GM21390 (cell line): ENCODE measurements at regions not wholly inside any gene's neighbourhood (a gene's known extent, or its start where the extent isn't known, plus 50 kb on each side); places are given as distances from the start of the nearest gene placed in this dataset.

Source experiments
- ATAC-seq: cut with Tn5 transposase; IDR thresholded peaks from one replicate; pipeline ENCODE4 v1.9.1; 2021; ENCODE audit not compliant: unreplicated experiment

DNA sequence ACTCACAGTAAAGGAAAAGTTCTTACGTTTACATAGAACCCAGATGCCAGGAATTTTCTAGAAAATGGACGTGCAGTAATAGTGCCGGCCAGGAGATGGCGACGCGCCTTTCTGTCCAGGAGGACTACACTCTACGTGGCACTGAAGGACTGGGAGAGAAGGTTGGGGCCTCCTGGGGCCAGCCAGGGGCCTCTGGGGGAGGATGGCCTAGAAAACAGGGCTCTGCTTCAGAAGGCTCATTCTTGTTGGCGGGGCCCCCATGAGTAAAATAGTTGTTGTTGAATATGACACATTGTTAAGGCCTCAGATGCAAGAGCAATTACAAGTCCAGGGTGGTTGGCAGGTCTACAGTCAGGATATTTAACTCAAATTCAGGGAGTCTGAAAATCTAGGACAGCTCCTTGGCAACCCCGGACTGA, 120.1 kb upstream of the MAX start:
- ATAC-seq, result no peak

DNA sequence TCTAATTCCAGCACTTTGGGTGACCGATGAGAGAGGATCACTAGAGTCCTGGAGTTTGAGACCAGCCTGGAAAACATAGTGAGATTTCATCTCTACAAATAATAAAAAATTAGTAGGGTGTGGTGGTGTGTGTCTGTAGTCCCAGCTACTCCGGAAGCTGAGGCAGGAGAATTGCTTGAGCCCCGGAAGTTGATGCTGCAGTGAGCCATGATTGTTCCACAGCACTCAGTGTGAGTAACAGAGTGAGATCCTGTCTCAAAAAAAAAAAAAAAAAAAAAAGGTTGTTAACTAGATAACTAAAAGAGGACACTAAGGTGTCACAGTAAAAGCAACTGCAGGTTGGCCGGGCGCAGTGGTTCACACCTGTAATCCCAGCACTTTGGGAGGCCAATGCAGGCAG, 121.3 kb upstream of the MAX start:
- no peak for ATAC-seq

DNA sequence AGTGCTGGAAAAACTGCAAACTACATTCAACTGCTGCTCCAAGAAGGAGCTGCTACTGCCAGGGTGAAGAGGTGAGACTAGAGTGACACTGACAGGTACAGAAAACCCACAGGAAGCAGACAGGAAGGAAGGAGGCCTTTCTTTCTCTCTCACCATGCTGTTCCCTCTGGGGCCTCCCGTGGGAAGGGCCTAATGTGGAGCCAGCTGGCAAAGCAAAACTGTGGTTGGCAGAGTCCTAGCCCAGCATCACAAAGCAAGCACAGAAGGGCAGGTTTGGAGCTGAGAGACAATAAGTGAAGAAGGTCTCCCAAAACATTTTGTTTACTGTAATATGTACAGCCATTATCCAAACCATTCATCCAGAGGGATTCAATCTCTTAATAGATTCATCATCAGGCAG, 122.5 kb upstream of the MAX start:
- ATAC-seq, result no peak

DNA sequence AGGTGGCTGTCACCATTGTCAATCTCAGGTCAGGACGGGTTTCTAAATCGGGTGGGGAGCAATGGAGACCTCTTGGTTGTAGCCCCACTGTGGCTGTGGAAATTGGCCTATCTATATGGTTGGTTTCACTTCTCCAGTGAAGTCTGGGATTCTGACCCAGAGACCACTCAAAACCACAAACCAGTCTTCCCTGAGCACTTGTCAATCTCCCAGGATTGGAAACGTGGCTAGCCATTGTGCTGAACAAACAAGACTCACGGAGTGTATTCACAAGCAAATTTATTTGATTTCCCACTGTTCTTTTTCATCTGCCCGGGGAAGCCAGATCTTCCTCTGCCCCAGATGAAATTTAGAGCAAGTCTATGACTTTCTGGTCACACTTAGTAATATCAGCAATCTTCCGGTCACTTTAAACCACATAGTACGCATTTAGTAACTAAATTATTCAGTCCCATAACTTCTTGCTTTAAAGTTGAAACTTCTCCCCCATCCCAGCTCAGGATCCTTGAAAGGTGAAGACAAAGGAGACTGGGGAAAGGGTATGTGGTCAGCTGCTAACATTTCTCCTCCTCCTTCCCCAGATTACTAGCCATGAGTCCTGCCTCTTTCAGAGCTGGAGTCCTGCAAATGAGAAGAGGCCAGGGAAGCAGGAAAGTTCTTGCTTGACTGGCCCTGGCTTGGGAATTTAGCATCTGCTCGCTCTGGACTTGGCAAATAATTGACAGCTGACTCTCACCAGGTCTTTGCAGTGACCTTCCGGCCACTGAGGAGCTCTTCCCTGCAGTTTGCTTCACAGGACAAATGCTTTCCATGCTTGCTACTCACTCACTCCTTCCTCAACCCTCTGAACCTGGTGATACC, 123.2 kb upstream of the MAX start:
- no peak for ATAC-seq

DNA sequence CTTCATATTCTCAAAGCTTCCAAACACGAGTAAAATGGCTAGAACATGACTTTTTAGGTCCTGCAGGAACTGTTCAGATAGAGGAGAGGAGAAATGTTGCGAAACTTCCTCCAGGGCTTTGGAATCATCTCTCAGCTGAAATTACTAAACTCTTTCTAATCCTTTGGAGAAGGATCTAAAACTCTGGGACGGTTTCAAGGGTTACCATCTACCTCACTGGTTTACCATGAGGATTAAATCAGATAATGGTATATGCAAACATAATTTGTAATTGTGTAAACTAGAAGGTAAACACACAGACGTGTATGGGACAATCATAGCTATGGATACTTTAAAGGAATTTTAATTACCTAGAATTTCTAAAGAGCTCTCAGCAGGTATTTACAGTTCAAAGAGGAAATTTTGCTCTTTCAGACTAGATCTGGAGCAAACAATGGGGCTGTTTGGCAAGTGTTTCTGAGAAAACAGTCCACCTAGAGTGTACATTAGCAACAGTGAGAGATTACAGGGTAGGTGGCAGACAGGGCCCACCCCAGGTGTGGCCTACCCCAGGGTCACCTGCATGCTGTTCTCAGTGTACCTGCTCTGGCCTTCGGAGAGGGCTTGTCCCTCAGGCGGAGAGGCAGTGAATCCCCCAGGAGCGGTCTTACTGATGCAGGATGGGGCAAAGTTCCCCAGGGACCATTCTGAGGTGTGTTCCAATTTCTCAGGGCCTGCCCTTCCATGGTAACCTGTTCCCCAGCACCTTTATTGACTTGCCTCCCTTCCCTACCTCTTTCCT, 124.7 kb upstream of the MAX start:
- no peak for ATAC-seq

DNA sequence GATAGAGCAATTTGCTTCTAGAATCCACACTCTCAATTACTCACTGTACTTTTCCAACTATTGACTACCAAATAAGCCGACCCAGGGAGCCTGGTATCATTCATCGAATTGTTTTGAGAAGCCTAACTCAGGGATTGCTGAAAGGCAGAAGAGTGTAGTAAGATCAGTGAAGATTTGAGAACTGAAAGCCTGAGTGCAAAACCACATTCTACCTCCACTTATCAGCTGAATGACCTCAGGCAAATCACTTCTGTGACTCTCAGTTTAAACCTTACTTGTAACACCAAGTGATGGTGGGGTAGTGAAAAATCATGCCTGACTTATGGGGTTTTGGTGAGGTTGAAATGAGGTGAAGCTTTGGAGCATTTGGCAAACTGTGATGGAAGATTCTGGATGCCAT, 126.1 kb upstream of the MAX start:
- peak; percentile 91 for ATAC-seq

DNA sequence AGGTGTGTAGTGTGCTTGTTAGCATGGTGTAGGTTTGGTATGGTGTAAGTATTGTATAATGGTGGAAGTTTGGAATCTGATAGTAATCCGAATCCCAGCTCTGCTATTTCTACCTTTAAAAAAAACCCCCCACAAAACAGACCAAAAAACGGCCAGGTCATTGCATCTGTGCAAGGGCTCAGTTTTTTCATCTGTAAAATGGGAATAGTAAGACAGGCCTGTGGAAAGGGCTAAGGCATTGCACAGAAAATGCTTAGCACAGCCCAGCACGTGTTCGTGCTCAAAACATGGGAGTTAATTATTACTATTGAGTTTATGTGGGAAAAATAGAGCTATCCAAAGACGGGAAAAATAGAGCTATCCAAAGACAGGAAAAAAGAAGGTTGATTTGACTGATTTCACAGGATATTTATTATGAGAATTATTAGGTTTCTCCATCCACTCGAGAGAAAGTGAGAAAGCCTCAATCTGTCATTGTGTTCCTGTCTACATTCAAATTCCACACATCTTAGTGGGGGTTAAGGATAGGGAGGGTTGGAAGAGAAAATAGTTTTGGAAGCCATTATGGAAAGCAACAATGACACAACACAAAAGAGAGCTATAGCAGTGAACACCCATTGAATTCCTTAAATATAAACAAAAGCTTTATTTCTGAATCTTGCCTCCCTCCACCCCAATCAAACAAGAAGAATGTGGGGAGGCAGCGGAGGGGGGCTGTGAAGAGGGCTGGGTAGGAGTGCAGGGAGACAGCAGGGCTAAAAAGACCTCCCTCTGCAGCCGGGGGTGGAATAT, 126.8 kb upstream of the MAX start:
- ATAC-seq, result no peak

DNA sequence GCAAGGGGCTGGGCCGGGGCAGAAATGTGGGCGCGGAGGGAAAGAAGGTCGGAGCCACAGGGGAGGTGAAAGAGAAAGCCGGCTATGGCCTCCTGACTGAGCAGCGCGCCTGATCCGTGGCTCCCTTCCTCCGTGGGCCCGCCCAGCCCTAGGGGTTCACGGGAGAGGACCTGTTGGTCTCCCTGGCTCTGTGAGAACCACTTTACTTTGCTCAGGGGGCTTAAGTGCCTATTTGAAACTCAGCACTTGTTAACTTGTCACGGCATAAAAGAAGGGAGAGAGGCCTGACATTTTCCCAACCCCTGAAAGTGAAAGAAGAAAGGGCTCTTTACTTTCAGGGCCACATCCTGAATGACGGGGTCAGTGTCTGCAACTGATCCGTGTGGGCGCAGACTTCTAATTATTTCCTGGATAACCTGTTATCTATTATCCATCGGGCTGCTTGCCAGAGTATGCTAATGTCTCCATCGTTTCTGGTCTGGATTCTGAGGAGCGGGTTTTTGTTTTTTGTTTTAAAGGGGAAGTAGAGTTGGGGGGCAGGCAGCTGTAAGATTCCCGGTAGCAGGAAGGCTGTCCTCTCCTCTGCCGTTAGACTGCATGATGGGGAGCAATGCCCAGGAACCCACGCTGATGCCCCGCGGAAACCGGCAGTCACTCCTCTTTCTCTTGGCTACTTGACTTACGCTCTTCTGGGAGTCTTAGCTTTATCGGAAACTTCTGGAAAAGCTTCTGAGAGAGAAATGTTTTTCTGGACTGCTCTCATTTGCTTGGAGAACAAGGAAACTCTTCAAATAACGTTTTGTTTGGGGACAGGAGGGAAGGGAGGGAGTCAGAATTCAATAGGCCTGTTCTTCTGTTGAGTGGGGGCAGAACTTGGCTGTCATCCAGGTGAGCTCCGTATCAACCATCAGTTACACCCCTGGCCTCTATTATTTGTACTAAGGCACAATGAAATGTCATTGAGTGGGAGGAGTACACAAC, 127.7 kb upstream of the MAX start:
- ATAC-seq, result no peak

DNA sequence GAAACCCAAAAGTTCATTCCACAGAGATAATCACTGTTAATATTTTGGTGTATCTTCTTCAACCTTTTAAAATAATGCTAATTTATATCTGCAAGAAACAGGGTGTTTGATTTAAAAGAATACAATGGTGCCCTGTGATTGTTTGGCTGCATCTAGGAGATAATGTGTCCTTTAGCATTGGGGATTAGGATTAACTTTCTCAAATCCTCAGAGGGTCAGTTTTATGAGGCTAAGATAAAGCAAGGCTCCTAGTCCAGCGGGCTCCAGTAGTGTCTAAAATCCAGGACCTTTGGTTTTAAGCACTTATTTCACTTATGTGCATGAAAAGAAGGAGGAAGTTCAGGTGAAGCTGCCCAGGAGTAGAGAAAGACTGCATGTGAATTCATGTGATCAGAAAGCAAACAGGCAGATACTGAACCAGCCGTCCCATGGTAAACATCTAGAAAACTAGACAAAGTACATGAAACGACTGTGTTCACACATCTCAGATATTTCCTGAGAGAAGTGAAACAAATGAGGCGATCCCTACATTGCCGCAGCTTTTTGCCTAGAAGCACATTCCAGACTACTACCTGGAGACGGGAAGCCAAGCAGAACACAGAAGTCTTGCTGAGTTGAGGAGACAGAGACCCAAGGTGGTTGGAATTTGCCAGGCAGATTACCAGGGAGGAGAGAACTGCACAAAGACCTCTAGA, 129.1 kb upstream of the MAX start:
- no peak for ATAC-seq

DNA sequence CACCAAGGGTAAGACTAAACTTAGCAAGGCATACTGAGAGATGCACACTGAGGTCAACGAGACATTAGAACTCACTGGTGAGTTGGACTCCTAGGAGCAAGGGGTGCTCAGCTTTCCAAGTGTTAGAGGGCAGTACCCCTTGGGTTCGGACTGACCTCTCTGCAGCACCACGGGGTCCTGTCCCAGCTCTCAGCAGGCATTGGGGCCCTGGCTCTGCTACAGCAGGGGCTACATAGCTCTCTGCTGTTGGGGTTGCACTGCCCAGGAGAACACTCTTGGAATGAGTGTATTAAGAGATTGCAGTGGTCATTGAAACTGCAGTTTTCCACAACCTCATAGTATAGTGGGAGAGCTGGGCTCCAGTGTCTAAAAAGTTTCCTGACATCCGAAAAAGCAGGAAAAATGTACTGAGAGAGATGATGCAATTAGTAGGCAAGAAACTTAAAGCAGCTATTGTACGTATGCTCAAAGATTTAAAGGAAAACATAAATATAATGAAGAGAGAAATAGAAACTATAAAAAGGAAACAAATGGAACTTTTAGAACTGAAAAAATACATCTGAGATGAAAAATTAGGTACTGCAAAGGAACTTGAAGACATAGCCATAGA, 132.5 kb upstream of the MAX start:
- ATAC-seq, result no peak

DNA sequence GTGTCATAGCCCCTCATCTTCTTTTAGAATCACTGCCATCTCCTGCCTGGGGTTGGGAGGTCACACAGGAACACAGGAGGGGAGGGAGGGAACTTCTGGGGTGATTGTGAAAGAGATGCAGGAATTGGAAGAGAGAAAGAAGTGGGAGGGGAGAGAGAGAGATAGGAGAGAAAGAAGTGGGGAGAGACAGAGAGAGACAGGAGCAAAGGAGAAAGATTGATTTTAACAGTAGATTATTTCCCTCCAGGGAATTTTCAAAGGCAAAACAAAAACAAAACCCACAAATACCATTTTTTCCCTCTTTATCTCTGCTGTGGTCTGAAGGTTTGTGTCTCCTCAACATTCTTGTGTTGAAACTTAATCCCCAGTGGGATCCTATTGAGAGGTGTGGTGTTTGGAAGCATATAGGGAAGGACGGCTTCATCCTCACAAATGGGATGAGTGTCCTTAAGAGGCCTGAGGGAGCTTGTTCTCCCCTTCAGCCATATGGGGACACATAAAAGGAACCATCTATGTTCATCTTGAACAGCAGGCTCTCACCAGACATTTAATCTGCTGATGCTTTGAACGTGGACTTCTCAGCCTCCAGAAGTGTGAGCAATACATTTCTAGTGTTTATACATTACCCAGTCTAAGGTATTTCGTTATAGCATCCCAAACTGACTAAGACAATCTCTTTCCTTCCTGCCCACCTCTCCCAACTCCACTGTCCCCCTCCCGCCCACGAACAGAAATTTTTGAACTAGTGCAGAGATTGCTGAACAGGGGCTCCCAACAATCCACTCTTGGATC, 134.9 kb upstream of the MAX start:
- ATAC-seq, result no peak

DNA sequence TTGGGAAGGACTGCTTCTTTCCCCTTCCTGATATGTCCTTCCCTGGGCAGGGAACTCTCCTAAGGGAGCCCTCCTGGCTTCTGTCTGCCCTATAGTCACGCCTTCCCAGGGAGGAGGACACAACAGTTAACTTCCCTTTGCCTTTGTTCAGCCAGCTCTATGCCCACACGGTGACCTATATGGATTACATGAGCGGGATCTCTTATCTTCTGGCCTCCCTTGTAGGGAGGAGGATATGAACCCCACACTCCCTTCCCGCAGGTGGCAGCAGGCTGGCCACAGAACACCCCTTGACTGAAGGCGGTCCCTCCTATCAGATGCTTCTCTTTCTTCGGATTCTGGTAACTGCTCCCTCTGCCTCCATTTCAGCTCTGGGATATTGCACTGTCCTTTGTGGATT, 135.6 kb upstream of the MAX start:
- ATAC-seq, result no peak

DNA sequence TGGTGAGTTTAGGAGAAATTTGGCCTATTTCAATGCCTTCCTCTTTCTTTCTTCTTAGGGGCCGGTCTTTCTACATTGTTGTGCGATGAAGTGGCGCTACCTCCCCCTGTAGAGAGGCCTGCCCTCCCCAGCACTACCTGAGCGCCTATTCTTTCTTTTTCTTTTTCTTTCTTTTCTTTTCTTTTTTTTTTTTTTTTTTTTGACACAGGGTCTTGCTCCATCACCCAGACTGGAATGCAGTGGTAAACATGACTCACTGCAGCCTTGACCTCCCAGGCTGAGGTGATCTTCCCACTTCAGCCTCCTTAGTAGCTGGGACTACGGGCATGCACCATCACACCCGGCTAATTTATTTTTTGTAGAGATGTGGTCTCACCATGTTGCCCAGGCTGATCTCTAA, 136.1 kb upstream of the MAX start:
- ATAC-seq, result no peak

DNA sequence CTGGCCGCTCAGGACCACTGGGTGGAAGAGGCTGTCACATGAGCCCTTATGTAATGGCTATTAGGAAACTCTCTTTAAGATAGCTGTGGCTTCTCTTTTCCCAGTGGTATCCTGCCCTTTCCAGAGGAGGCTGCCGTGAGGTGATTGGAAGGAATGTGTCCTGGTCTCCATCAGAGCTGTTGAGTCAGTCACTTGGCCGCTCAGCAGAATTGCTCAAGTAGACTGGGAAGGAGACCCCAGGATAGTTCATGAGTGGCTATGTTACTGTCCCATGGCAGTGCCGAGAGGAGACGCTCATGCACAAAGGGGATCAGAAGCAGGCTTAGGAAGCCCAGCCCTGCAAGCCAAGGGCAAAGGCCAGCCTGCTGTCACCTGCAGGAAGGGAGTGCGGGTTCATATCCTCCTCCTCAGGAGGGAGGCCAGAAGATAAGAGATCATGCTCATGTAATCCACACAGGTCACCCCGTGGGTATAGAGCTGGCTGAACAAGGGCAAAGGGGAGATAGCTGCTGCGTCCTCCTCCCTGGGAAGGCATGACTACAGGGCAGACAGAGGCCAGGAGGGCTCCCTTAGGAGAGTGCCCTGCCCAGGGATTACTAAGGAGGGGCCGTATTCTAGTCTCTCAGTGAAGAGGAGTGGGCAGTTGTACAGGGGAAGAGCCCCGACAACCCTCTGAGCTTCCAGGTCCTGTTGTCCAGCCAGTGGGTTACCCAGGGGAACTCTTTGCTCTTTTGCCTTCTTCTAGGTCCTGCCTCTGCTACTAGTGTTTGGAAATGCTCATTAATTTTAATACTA, 137.0 kb upstream of the MAX start:
- no peak for ATAC-seq

DNA sequence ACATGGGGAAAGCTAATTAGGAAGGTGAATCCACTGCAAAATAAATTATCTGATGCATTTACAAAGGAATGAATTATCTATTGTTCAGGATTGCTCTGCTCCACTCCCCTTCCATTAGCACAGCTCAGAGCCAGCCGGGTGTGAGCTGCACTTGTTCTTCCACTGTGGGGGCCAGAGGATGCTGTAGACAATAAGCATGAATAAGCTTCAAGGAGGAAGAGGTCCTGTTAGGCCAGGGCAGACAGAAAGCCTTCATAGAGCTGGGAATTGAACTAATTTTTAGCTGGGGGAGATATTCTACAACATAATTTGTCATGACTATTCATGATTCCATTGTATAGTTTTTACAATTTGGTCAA, 137.6 kb upstream of the MAX start:
- no peak for ATAC-seq

DNA sequence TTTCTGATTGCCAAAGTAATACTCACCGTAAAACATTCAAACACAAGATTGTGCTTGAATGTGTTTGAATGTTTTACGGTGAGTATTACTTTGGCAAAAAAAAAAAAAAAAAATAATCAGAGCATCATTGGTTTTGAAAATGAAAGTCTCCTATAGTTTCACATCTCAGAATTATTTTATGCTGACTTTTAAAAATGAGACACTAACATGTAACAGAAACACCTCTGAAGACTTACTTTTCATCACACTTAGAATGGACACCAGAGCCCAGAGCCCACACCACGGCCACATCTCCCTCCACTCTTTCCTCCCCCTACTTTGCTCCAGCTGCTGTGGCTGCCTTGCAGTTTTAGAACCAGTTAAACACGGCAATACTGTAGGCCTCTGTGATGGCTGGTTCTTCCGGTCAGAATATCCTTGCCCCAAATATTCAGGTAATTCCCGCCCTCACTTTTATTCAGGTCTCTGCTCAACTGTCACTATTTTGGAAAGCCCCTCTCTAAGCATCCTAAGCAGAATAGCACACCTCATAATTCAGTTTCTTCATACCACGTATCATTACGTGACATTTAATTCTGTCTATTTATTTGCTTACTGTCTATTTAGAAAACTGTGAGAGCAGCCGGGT, 138.9 kb upstream of the MAX start:
- ATAC-seq, result no peak

DNA sequence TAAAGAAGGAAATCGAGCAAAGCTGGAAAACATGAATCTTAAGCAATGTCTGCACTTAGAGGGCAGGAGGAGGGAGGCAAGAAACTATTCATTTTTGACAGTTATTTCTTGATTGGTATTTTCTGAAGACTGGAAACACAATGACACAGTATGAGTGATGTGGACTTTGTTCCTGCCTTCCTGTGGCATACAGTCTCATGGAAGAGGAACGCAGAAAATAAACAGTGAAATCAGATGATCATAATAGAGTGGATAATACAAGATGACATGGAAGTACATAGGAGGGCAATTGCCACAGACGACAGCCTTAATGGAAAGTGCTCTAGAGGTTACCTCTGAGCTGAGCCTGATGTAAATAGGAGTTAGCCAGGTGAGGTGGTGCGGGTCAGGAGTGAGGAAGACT, 140.4 kb upstream of the MAX start:
- ATAC-seq, result no peak
